ENCODE measurements at regions not wholly inside any gene's neighbourhood (a gene's known extent, or its start where the extent isn't known, plus 50 kb on each side); places are given as distances from the start of the nearest gene placed in this dataset.

DNA sequence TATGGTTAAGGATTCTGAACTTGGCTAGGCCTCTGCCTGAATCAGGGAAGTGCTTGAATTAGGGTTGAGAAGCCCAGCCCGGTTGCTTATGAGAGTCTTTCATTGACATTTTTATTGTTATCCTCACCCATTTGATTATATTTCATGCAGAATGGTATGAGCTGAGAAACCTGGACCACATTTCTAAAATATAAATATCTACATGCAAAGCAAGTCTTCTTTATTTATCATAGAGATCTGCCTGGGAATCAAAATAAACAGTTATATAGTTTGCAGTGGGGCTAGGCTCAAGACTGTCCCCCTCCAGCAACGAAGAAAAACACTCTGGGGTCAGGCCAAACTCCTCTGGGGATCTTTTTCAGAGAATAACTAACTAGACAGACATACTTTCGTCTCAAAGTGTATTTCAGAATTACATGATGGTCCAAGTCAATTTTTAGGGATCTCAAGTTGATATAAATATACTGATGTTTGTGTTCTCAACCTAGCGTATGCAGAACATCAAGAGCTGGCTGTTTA, 675.4 kb upstream of the NR2F2 start (continued):
- TF ChIP-seq, protein P1, sequence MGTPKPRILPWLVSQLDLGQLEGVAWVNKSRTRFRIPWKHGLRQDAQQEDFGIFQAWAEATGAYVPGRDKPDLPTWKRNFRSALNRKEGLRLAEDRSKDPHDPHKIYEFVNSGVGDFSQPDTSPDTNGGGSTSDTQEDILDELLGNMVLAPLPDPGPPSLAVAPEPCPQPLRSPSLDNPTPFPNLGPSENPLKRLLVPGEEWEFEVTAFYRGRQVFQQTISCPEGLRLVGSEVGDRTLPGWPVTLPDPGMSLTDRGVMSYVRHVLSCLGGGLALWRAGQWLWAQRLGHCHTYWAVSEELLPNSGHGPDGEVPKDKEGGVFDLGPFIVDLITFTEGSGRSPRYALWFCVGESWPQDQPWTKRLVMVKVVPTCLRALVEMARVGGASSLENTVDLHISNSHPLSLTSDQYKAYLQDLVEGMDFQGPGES (IDR thresholded peaks at IDR 0.05; ENCODE audit: low read depth, low read length), result no peak

GRCh38 chr15:95656595-95656994, 673.9 kb upstream of the NR2F2 start:
- DNase-seq, result no peak
- Histone ChIP-seq H3K4me1 (ENCODE audit: control insufficient read depth in 1 of 2, insufficient read depth in 2 of 2, low read depth in 1 of 2, low read length in 1 of 2) (no peaks in the 10 kb centered on the region), H3K4me2 (no peak overlapping the region), H3K27me3 (ENCODE audit: insufficient read depth) (no peaks in the 10 kb centered on the region), H3K36me3 (replicated peaks in 1 of 2; ENCODE audit: control insufficient read depth in 1 of 2, insufficient read depth in 2 of 2, low read length in 1 of 2) (no peaks in the 10 kb centered on the region), H4K20me1 (ENCODE audit: insufficient read depth) (no peaks in the 10 kb centered on the region), H3K27ac (ENCODE audit: low read depth in 2 of 2, low read length in 1 of 2) (no peak overlapping the region), H3K79me2 (ENCODE audit: insufficient read depth) (no peaks in the 10 kb centered on the region), H2AFZ (ENCODE audit: low read depth) (no peak overlapping the region), H3K9me3 (no peaks in the 10 kb centered on the region), H3K9me2 (no peaks in the 10 kb centered on the region), H3K4me3 (ENCODE audit: low read depth in 2 of 2, low read length in 1 of 2) (no peak overlapping the region), H3F3A (replicated peaks; ENCODE audit: insufficient read depth) (no peaks in the 10 kb centered on the region), H3K9ac (no peak overlapping the region)
- ChIA-PET CTCF (no interaction called here), POLR2A (no interaction called here)
- no peak for TF ChIP-seq GATA2 (CRISPR knock-in tag; IDR thresholded peaks at IDR 0.05)
- TF ChIP-seq YY1 (IDR thresholded peaks at IDR 0.05; ENCODE audit: low read depth), result no peak
- TF ChIP-seq EP300 (IDR thresholded peaks at IDR 0.05; ENCODE audit: borderline replicate concordance in 1 of 2, low read depth in 1 of 2, low read length in 1 of 2), result no peak
- TF ChIP-seq SMC3 (IDR thresholded peaks at IDR 0.05; ENCODE audit: low read depth, low read length), result no peak
- TF ChIP-seq NRF1 (IDR thresholded peaks at IDR 0.05; ENCODE audit: low read depth, low read length), result no peak
- no peak for TF ChIP-seq RAD21 (IDR thresholded peaks at IDR 0.05; ENCODE audit: low read length)
- TF ChIP-seq FOSL2 (IDR thresholded peaks at IDR 0.05; ENCODE audit: borderline replicate concordance, low read depth), result no peak
- no peak for TF ChIP-seq EZH2phosphoT487 (IDR thresholded peaks at IDR 0.05; ENCODE audit: borderline replicate concordance, low read depth)
- 20% methylated on average over 2 of the region's 2 CpGs for WGBS (ENCODE audit: low lambda C conversion rate)

- Histone ChIP-seq H3F3A (replicated peaks; ENCODE audit: insufficient read depth) (no peaks in the 10 kb centered on the region), H3K27ac (ENCODE audit: low read depth in 2 of 2, low read length in 1 of 2) (no peak overlapping the region), H3K9me3 (no peaks in the 10 kb centered on the region), H3K4me1 (ENCODE audit: control insufficient read depth in 1 of 2, insufficient read depth in 2 of 2, low read depth in 1 of 2, low read length in 1 of 2) (no peaks in the 10 kb centered on the region), H4K20me1 (ENCODE audit: insufficient read depth) (no peaks in the 10 kb centered on the region), H3K9ac (no peak overlapping the region), H3K4me3 (ENCODE audit: low read depth in 2 of 2, low read length in 1 of 2) (no peak overlapping the region), H3K36me3 (replicated peaks in 1 of 2; ENCODE audit: control insufficient read depth in 1 of 2, insufficient read depth in 2 of 2, low read length in 1 of 2) (no peaks in the 10 kb centered on the region), H3K9me2 (no peaks in the 10 kb centered on the region), H3K79me2 (ENCODE audit: insufficient read depth) (no peaks in the 10 kb centered on the region), H3K4me2 (no peak overlapping the region), H2AFZ (ENCODE audit: low read depth) (no peak overlapping the region), H3K27me3 (ENCODE audit: insufficient read depth) (no peaks in the 10 kb centered on the region)
- ChIA-PET POLR2A (no interaction called here), CTCF (no interaction called here)
- WGBS (ENCODE audit: low lambda C conversion rate), result 1% methylated on average over 3 of the region's 3 CpGs
- TF ChIP-seq MXI1 (IDR thresholded peaks at IDR 0.05; ENCODE audit: low read depth, low read length) (no peak), YY1 (IDR thresholded peaks at IDR 0.05; ENCODE audit: low read depth) (no peak), USF2 (IDR thresholded peaks at IDR 0.05; ENCODE audit: borderline replicate concordance, low read depth, low read length) (no peak), RCOR1 (IDR thresholded peaks at IDR 0.05; ENCODE audit: low read length) (no peak), TCF12 (IDR thresholded peaks at IDR 0.05) (no peak), RAD21 (IDR thresholded peaks at IDR 0.05; ENCODE audit: low read length) (no peak), TAF1 (IDR thresholded peaks at IDR 0.05; ENCODE audit: borderline replicate concordance, low read depth, low read length) (no peak)
- no peak for DNase-seq
Observed at GRCh38 chr15:95658799-95659198, 671.7 kb upstream of the NR2F2 start.
